SU-DHL-6 (cell line): ENCODE measurements at regions not wholly inside any gene's neighbourhood (a gene's known extent, or its start where the extent isn't known, plus 50 kb on each side); places are given as distances from the start of the nearest gene placed in this dataset.

Experiments
- CTCF ChIP-seq: fragments of 200-600 bp; sonication (generic); IDR thresholded peaks from one replicate; pipeline ENCODE4 v1.5.1; 2017; ENCODE audit warnings: antibody characterized with exemption, mild to moderate bottlenecking, low read length, moderate library complexity; ENCODE audit not compliant: insufficient read depth, poor library complexity, severe bottlenecking
- EZH2phosphoT487 ChIP-seq: fragments of 200-600 bp; sonication (generic), shearing (Covaris generic); conservative IDR thresholded peaks from 2 replicates; pipeline ENCODE4 v1.6.1; 2018; ENCODE audit warnings: mild to moderate bottlenecking, antibody characterized with exemption, low read length, moderate library complexity, mixed read lengths

DNA sequence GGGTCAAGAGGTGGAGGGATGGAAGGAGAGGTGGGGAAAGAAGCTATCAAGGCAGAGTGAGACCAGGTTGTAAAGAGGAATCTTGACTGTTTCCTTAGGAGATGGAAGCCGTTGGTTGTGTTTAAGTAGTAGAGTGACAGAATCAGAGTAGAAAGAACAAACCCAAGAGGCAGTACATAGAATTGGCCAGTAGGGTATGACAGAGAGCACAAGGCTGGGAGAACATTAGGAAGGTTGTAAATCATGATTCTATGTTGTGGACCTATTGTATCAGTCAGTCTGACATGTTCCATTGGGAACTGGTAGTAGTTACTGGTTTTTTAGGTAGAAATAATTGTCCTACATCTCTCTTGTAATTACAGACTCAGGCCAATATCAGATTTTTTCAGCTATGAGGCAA is 486.9 kb upstream of the USP24 start:
- TF ChIP-seq CTCF = peak; percentile 28
- no peak for TF ChIP-seq EZH2phosphoT487
